ENCODE measurements at regions not wholly inside any gene's neighbourhood (a gene's known extent, or its start where the extent isn't known, plus 50 kb on each side); places are given as distances from the start of the nearest gene placed in this dataset.
"Not testable (repeated sequence)": the region's sequence is repeated elsewhere in the genome, so short reads cannot be mapped to it uniquely, and the experiment has no call there.

GRCh38 chrX:3550871-3551270 is 162.6 kb downstream of the PRKX start:
- Mint-ChIP-seq H3K4me1 (ENCODE audit: low read depth) (no peaks in the 10 kb centered on the region), H3K27ac (no peak overlapping the region), H3K36me3 (ENCODE audit: insufficient read depth in 2 of 2) (no peaks in the 10 kb centered on the region), H3K4me3 (no peak overlapping the region), H3K27me3 (ENCODE audit: low read depth) (peaks cover 25% of the 10 kb centered on the region), H3K9me3 (no peaks in the 10 kb centered on the region)
- ATAC-seq (replicated peaks in 1 of 2) (no peak), DNase-seq (no peak)

DNA sequence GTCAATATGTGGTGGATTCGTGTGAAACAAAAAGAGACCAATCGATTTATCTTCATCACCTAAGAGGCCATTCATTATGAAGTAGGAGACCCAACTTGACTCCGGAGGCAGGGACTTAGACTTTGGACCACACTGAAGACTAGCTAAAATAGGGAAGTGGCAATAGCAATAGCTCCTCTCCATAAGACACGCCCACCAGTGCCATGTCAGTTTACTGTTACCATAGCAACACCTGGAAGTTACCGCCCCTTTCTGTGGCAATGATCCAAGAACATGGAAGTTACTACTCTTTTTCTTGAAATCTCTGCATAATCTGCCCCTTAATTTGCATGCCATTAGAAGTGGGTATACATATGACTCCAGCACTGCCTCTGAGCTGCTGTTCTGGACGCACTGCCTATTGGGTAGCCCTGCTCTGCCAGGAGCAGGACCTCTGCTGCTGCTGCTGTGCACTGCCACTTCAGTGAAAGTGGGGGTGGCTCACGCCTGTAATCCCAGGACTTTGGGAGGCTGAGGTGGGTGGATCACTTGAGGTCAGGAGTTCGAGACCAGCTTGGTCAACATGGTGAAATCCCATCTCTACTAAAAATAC is 163.2 kb downstream of the PRKX start:
- no peak for ATAC-seq (replicated peaks in 1 of 2)
- no peak overlapping the region for H3K4me3 Mint-ChIP-seq
- H3K27ac Mint-ChIP-seq, result no peak overlapping the region
- no peaks in the 10 kb centered on the region for H3K9me3 Mint-ChIP-seq
- H3K4me1 Mint-ChIP-seq (ENCODE audit: low read depth), result no peaks in the 10 kb centered on the region
- H3K27me3 Mint-ChIP-seq (ENCODE audit: low read depth), result peaks cover 25% of the 10 kb centered on the region
- no peak for DNase-seq
- no peaks in the 10 kb centered on the region for H3K36me3 Mint-ChIP-seq (ENCODE audit: insufficient read depth in 2 of 2)

DNA sequence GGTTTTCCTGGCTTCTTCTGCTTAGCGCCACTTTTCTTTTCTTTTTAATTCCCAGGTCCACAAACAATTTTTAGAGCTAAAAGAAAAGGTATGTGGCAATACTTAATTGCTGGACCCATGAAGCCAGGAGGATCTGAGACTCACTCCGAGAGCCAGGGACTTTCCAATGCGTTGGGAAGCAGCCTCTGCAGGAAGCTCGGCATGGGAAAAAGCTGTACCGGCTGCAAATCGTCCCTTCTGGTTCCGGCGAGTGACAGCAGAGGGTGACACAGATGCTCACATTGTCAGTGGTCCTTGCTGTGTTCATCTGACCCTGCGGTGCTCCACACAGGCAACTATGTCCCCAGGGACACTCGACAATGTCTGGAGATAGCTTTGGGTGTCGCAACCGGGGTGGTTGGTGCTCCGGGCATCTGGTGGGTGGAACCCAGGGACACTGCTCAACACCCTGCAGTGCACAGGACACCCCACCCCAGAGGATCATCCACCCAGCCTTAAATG is 164.0 kb downstream of the PRKX start:
- Mint-ChIP-seq H3K27ac (no peak overlapping the region), H3K9me3 (no peaks in the 10 kb centered on the region), H3K4me3 (no peak overlapping the region), H3K27me3 (ENCODE audit: low read depth) (peaks cover 25% of the 10 kb centered on the region), H3K4me1 (ENCODE audit: low read depth) (no peaks in the 10 kb centered on the region), H3K36me3 (ENCODE audit: insufficient read depth in 2 of 2) (no peaks in the 10 kb centered on the region)
- DNase-seq (no peak), ATAC-seq (replicated peaks in 1 of 2) (no peak)

GRCh38 chrX:3548765-3549391 is 164.6 kb downstream of the PRKX start:
- DNase-seq (no peak), ATAC-seq (replicated peaks in 1 of 2) (no peak)
- Mint-ChIP-seq H3K9me3 (no peaks in the 10 kb centered on the region), H3K27ac (no peak overlapping the region), H3K27me3 (ENCODE audit: low read depth) (peaks cover 25% of the 10 kb centered on the region), H3K4me3 (no peak overlapping the region), H3K4me1 (ENCODE audit: low read depth) (no peaks in the 10 kb centered on the region), H3K36me3 (ENCODE audit: insufficient read depth in 2 of 2) (no peaks in the 10 kb centered on the region)

DNA sequence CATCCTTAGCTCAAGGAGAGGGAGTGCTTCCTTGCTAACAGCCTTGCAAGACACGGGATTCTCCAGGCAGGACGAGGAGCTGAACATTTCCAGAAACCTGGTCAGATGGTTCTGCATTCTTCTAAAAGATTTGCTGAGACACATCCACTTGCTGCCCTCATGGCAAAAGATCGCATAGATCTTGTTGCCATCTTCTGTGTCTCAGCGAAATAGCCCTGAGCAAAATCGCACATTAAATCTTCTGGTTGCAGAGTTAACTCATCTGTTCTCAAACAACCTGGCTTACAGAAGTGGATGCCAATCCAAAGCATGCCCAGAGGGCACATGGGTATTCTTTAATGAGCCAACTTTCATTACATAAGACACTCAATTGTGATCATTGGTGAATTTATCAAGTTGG is 167.5 kb downstream of the PRKX start:
- peaks cover 0 to 12% of the 10 kb centered on the region in 2 donors for H3K9me3 Mint-ChIP-seq
- H3K27ac Mint-ChIP-seq, result no peak overlapping the region
- no peaks in the 10 kb centered on the region for H3K4me1 Mint-ChIP-seq (ENCODE audit: low read depth)
- H3K4me3 Mint-ChIP-seq, result no peak overlapping the region
- no peak for DNase-seq
- no peaks in the 10 kb centered on the region for H3K36me3 Mint-ChIP-seq (ENCODE audit: insufficient read depth in 2 of 2)
- ATAC-seq (replicated peaks in 1 of 2), result no peak
- peaks cover 25% of the 10 kb centered on the region for H3K27me3 Mint-ChIP-seq (ENCODE audit: low read depth)

DNA sequence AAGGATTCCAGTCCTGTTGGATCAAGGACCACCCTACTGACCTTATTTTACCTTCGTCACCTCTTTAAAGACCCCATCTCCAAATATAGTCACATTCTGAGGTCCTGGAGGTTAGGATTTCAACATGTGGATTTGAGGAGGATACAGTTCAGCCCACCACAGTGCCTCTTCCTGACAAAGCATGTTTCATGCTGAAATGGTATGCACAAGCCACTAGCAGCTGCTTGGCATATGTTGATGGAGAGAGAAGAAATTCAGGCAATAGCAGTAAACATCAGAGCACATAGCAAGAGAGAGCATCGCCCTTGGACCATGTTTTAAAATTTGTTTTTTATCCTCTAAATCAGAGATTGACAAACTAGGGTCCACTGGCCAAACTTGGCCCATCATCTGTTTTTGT is 172.1 kb downstream of the PRKX start:
- ATAC-seq (replicated peaks in 1 of 2) (no peak), DNase-seq (no peak)
- Mint-ChIP-seq H3K27me3 (ENCODE audit: low read depth) (peaks cover 18% of the 10 kb centered on the region), H3K9me3 (peaks cover 0 to 12% of the 10 kb centered on the region in 2 donors), H3K36me3 (ENCODE audit: insufficient read depth in 2 of 2) (no peaks in the 10 kb centered on the region), H3K4me1 (ENCODE audit: low read depth) (no peaks in the 10 kb centered on the region), H3K27ac (no peak overlapping the region), H3K4me3 (no peak overlapping the region)

DNA sequence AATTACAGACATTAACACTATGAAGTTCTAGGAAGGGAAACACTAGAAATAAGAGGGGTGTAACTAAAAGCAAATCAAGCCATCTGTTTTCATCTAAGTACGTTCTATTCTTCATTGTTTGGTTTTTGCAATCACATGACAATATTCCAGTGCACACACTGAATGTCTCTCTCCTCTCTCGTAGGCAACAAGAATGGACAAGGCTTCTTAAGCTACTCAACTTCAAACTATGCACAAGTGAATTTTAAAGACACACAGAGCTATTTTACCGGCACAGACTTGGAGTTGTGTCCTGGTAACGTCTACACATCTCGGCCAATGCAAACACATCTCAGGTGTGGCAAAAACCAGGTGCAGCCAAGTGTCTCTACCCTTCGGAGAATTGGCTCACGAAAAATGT is 173.3 kb downstream of the PRKX start:
- Mint-ChIP-seq H3K4me3 (no peak overlapping the region), H3K4me1 (ENCODE audit: low read depth) (no peaks in the 10 kb centered on the region), H3K27ac (no peak overlapping the region), H3K36me3 (ENCODE audit: insufficient read depth in 2 of 2) (peaks cover 0 to 2% of the 10 kb centered on the region in 2 donors), H3K27me3 (ENCODE audit: low read depth) (peaks cover 20% of the 10 kb centered on the region), H3K9me3 (peaks cover 0 to 17% of the 10 kb centered on the region in 2 donors)
- DNase-seq, result no peak
- ATAC-seq (replicated peaks in 1 of 2), result no peak

DNA sequence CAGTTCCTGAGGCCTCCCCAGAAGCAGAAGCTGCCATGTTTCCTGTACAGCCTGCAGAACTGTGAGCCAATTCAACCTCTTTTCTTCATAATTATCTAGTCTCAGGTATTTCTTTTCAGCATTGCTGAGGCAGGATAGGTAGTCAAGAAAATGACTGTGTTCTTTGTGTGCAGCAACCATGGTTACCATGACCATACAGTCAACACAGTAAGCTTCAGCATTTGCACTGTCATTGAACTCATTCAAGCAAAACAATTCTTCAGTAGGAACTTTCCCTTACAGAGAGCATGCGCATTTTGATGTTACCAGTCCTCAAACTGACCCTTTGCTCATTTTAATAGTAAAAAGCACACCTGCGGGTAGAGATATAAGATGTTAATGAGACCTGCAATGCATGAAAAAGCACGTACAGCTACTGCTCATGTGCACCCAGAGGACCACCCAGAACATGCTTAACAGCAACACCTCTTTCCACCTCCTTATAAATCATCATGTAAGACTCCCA is 180.8 kb downstream of the PRKX start:
- Mint-ChIP-seq H3K36me3 (ENCODE audit: insufficient read depth in 2 of 2) (peaks cover 2 to 3% of the 10 kb centered on the region in 2 donors), H3K4me1 (ENCODE audit: low read depth) (no peaks in the 10 kb centered on the region), H3K4me3 (no peak overlapping the region), H3K27me3 (ENCODE audit: low read depth) (peaks cover 22% of the 10 kb centered on the region), H3K27ac (no peak overlapping the region), H3K9me3 (peaks cover 0 to 9% of the 10 kb centered on the region in 2 donors)
- no peak for ATAC-seq (replicated peaks in 1 of 2)
- DNase-seq, result no peak

- H3K27me3 Mint-ChIP-seq (ENCODE audit: low read depth), result peaks cover 22% of the 10 kb centered on the region
- H3K4me1 Mint-ChIP-seq (ENCODE audit: low read depth); H3K9me3 Mint-ChIP-seq; DNase-seq; H3K36me3 Mint-ChIP-seq (ENCODE audit: insufficient read depth in 2 of 2); ATAC-seq (replicated peaks in 1 of 2); H3K27ac Mint-ChIP-seq; H3K4me3 Mint-ChIP-seq: not testable (repeated sequence)
Observed at GRCh38 chrX:3531435-3531834, 182.0 kb downstream of the PRKX start.

- no peaks in the 10 kb centered on the region for H3K4me1 Mint-ChIP-seq (ENCODE audit: low read depth)
- ATAC-seq (replicated peaks in 1 of 2) (no peak), DNase-seq (no peak)
- H3K27me3 Mint-ChIP-seq (ENCODE audit: low read depth), result peaks cover 14% of the 10 kb centered on the region
- no peak overlapping the region for H3K4me3 Mint-ChIP-seq
- peaks cover 0 to 3% of the 10 kb centered on the region in 2 donors for H3K36me3 Mint-ChIP-seq (ENCODE audit: insufficient read depth in 2 of 2)
- peaks cover 0 to 3% of the 10 kb centered on the region in 2 donors for H3K9me3 Mint-ChIP-seq
- H3K27ac Mint-ChIP-seq, result no peak overlapping the region
Observed at GRCh38 chrX:3529466-3530010, 183.1 kb upstream of the MXRA5 start.

GRCh38 chrX:3527811-3528210 is 181.4 kb upstream of the MXRA5 start:
- H3K27me3 Mint-ChIP-seq (ENCODE audit: low read depth), result peaks cover 6% of the 10 kb centered on the region
- no peaks in the 10 kb centered on the region for H3K4me1 Mint-ChIP-seq (ENCODE audit: low read depth)
- ATAC-seq (replicated peaks in 1 of 2) (no peak), DNase-seq (no peak)
- H3K4me3 Mint-ChIP-seq, result no peak overlapping the region
- H3K9me3 Mint-ChIP-seq, result no peaks in the 10 kb centered on the region
- no peak overlapping the region for H3K27ac Mint-ChIP-seq
- no peaks in the 10 kb centered on the region for H3K36me3 Mint-ChIP-seq (ENCODE audit: insufficient read depth in 2 of 2)

- DNase-seq, result no peak
- H3K9me3 Mint-ChIP-seq, result no peaks in the 10 kb centered on the region
- H3K4me1 Mint-ChIP-seq (ENCODE audit: low read depth), result no peaks in the 10 kb centered on the region
- ATAC-seq (replicated peaks in 1 of 2), result no peak
- H3K36me3 Mint-ChIP-seq (ENCODE audit: insufficient read depth in 2 of 2), result no peaks in the 10 kb centered on the region
- H3K27ac Mint-ChIP-seq, result no peak overlapping the region
- H3K27me3 Mint-ChIP-seq (ENCODE audit: low read depth), result peaks cover under 1% of the 10 kb centered on the region
- H3K4me3 Mint-ChIP-seq, result no peak overlapping the region
Observed at GRCh38 chrX:3527166-3527565, 180.7 kb upstream of the MXRA5 start.

GRCh38 chrX:3526731-3527130 is 180.3 kb upstream of the MXRA5 start:
- Mint-ChIP-seq H3K9me3 (no peaks in the 10 kb centered on the region), H3K27ac (no peak overlapping the region), H3K4me1 (ENCODE audit: low read depth) (no peaks in the 10 kb centered on the region), H3K4me3 (no peak overlapping the region), H3K36me3 (ENCODE audit: insufficient read depth in 2 of 2) (no peaks in the 10 kb centered on the region), H3K27me3 (ENCODE audit: low read depth) (no peaks in the 10 kb centered on the region)
- ATAC-seq (replicated peaks in 1 of 2) (no peak), DNase-seq (no peak)
